K562 (cell line): ENCODE measurements at regions not wholly inside any gene's neighbourhood (a gene's known extent, or its start where the extent isn't known, plus 50 kb on each side); places are given as distances from the start of the nearest gene placed in this dataset.
A peak's percentile ranks its signal among the peaks of the same experiment; 100 is the strongest.

Experiments used
- ATAC-seq: fragments of 200-7000 bp; cut with Tn5 transposase; 3 replicates; pipeline ENCODE4 v1.9.1; 2020; ENCODE audit warnings: moderate library complexity
- BruUV-seq: library from RNA; stranded (reverse); fragments of 400-500 nt; replicated peaks from 2 replicates; lab custom pipeline; 2021; lab: Mats Ljungman, UMichigan
- CTCF ChIA-PET: fragments of 300-600 bp; formaldehyde crosslinking; extraction: SDS; loops from one replicate; lab custom pipeline; 2021; ENCODE audit warnings: low intra/inter-chr PET ratio; lab: Yijun Ruan, JAX
- POLR2A ChIA-PET: fragments of 300-600, 350-650 bp; sonication (Branson Sonifier 250); formaldehyde crosslinking; extraction: SDS; loops from one replicate; lab custom pipeline; 2021; ENCODE audit warnings: antibody characterized with exemption, inconsistent platforms; lab: Yijun Ruan, JAX
- DNase-seq, 4 experiments: peaks; one replicate each; pipeline versions ENCODE4 v3.0.0 to v3.0.0-alpha.2; 2011 to 2018; ENCODE audit warnings: low spot score in 3 of 4, mixed read lengths in 3 of 4; ENCODE audit errors: extremely low read depth in 1 of 4
- FAIRE-seq: peaks from 2 replicates; lab custom pipeline; 2011; peaks lifted over from hg19 to GRCh38; lab: Jason Lieb, UNC
- H2AFZ ChIP-seq: 2 replicates; pipeline ENCODE4 v1.6.0; 2011; ENCODE audit warnings: low read depth, low read length, control low read depth, inconsistent platforms
- H3K27ac ChIP-seq: fragments of 200-600 bp; 3 replicates; pipeline ENCODE4 v1.8.0; 2011; ENCODE audit warnings: low read depth, mild to moderate bottlenecking, control low read depth, inconsistent platforms, low read length, moderate library complexity, mixed read lengths; ENCODE audit errors: extremely low read depth
- H3K27me3 ChIP-seq, 2 experiments: fragments of 300-600 bp in 1 of 2; 2 replicates in 1 of 2; 3 replicates in 1 of 2; pipeline versions ENCODE4 v1.6.0 to v1.8.0; 2011; ENCODE audit warnings: inconsistent platforms in 2 of 2, low read length in 2 of 2, mild to moderate bottlenecking in 1 of 2, mixed read lengths in 1 of 2, moderate library complexity in 1 of 2; ENCODE audit not compliant: control insufficient read depth in 2 of 2, insufficient read depth in 2 of 2
- H3K36me3 ChIP-seq: fragments of 300-600 bp; 3 replicates; pipeline ENCODE4 v1.8.0; 2011; ENCODE audit warnings: mild to moderate bottlenecking, low read length, inconsistent platforms; ENCODE audit not compliant: control insufficient read depth, insufficient read depth
- H3K4me1 ChIP-seq, 2 experiments: fragments of 200-600 bp in 1 of 2; replicated peaks in 1 of 2; 2 replicates in 1 of 2; 3 replicates in 1 of 2; pipeline versions ENCODE4 v1.5.1 to v1.8.0; 2011; ENCODE audit warnings: inconsistent platforms in 2 of 2, low read length in 2 of 2, mild to moderate bottlenecking in 1 of 2, mixed read lengths in 1 of 2, moderate library complexity in 1 of 2; ENCODE audit not compliant: control insufficient read depth in 2 of 2, insufficient read depth in 2 of 2
- H3K4me2 ChIP-seq: 2 replicates; pipeline ENCODE4 v1.6.1; 2011; ENCODE audit warnings: low read length, control low read depth, inconsistent platforms, mixed read lengths; ENCODE audit not compliant: insufficient read depth
- H3K4me3 ChIP-seq: fragments of 200-600 bp; sonication (generic), shearing (Covaris generic); 2 replicates; pipeline ENCODE4 v1.5.1; 2016; ENCODE audit warnings: control low read depth, inconsistent platforms
- H3K79me2 ChIP-seq: fragments of 200-600 bp; 3 replicates; pipeline ENCODE4 v1.8.0; 2011; ENCODE audit warnings: low read length, inconsistent platforms; ENCODE audit not compliant: control insufficient read depth, insufficient read depth
- H3K9ac ChIP-seq, 2 experiments: 2 replicates each; pipeline versions ENCODE4 v1.6.0 to v1.6.1; 2011; ENCODE audit warnings: low read depth in 2 of 2, low read length in 2 of 2, control low read depth in 1 of 2, inconsistent platforms in 1 of 2, mild to moderate bottlenecking in 1 of 2, mixed read lengths in 1 of 2; ENCODE audit not compliant: insufficient read depth in 1 of 2
- H3K9me1 ChIP-seq: one replicate; pipeline ENCODE4 v1.6.0; 2011; ENCODE audit warnings: inconsistent platforms, mild to moderate bottlenecking, low read length, moderate library complexity; ENCODE audit not compliant: control insufficient read depth, insufficient read depth
- H3K9me3 ChIP-seq: replicated peaks from 2 replicates; pipeline ENCODE4 v1.5.1; 2011; ENCODE audit warnings: low read depth, low read length, inconsistent platforms; ENCODE audit not compliant: control insufficient read depth, insufficient read depth
- H4K20me1 ChIP-seq: replicated peaks from 2 replicates; pipeline ENCODE4 v1.6.1; 2011; ENCODE audit warnings: low read length, inconsistent platforms, mixed read lengths; ENCODE audit not compliant: control insufficient read depth, insufficient read depth
- BCOR ChIP-seq: fragments of 450-650 bp; IDR thresholded peaks from 2 replicates; pipeline ENCODE4 v1.6.1; 2016
- PHB ChIP-seq: fragments of 250-450 bp; sonication (Bioruptor Pico); IDR thresholded peaks from 2 replicates; pipeline ENCODE4 v1.5.0; 2021
- SPI1 ChIP-seq: IDR thresholded peaks from 2 replicates; pipeline ENCODE4 v1.6.1; 2011; ENCODE audit warnings: low read depth, low read length, control low read depth, borderline replicate concordance
- WGBS: fragments of 100-300 bp; shearing (Covaris generic); methylation state at CpG from one replicate; pipeline ENCODE4 v1.1.6; 2016; ENCODE audit warnings: low coverage, mixed read lengths; ENCODE audit not compliant: insufficient coverage; ENCODE audit errors: missing lambda C conversion rate; 5-methylcytosine and 5-hydroxymethylcytosine counted together
- in situ Hi-C: fragments of 300-500 bp; cut with MboI; formaldehyde crosslinking; loops from 4 replicates; pipeline ENCODE4 v1.15.0; 2018; ENCODE audit warnings: inconsistent platforms, mixed read lengths
- intact Hi-C: fragments of 100-400 bp; cut with micrococcal nuclease; formaldehyde crosslinking; loops from 2 replicates; pipeline ENCODE4 v1.14.2; 2022
- TF ChIP-seq, protein P1 (sequence below): fragments of 450-650 bp; IDR thresholded peaks from 2 replicates; pipeline ENCODE4 v1.6.1; 2016
- TF ChIP-seq, protein P2 (sequence below), 2 experiments: fragments of 450-650 bp; formaldehyde crosslinking in 1 of 2; IDR thresholded peaks; 2 replicates each; pipeline versions ENCODE4 v1.4.0 to v1.6.1; 2014 to 2020; ENCODE audit warnings: mild to moderate bottlenecking in 2 of 2, borderline replicate concordance in 1 of 2, low read depth in 1 of 2
- TF ChIP-seq, protein P3 (sequence below): fragments of 450-650 bp; formaldehyde crosslinking; IDR thresholded peaks from 2 replicates; pipeline ENCODE4 v1.4.0; 2020; ENCODE audit warnings: mild to moderate bottlenecking, moderate library complexity

DNA sequence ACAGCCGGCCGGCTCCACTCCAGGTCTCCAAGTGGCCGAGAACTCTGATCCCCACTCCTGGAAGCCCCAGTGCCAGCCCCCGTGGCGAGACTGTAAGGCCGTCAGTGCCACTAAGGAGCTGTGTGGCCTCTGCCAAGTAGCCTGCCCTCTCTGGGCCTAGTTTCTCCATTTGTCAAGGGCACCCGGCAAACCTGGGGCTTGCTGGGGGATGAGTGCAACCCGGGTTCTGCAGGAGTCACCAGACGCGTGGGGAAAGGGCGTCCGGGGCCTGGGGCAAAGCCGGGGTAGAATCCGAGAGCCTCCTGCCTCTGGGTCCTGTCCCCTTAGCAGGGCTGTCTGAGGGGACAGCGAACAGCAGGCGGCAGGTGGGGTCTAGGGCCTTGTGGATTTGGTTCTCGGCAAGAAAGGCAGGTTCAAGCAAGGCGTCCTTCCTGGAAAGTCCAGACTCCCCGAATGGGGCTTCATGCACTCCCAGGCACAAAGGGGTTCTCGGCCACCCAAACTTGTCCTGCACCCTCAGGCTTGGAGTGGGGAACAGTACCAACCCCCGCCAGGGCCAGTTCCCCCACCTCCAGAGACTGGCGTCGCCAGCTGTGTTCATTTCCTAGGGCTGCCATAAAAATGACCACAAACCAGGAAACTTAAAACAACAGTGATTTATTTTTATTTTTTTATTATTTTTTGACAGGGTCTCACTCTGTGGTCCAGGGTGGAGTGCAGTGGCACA, 56.0 kb downstream of the NCOR2 start:
- H3K9me1 ChIP-seq, result peaks cover 5% of the 10 kb centered on the region
- peaks cover 2% of the 10 kb centered on the region for H3K9me3 ChIP-seq
- no TSS peak for BruUV-seq
- H3K79me2 ChIP-seq, result peaks cover 88% of the 10 kb centered on the region
- no peak for FAIRE-seq
- POLR2A ChIA-PET, result interaction anchor here (0.6 kb wide), 1 partner anchor 10 kb away, joined by 3 read pairs; no protein-coding TSS in a partner anchor
- peaks cover 14% of the 10 kb centered on the region; the same call in 2 of the 3 replicates for H3K36me3 ChIP-seq
- TF ChIP-seq, protein P1, sequence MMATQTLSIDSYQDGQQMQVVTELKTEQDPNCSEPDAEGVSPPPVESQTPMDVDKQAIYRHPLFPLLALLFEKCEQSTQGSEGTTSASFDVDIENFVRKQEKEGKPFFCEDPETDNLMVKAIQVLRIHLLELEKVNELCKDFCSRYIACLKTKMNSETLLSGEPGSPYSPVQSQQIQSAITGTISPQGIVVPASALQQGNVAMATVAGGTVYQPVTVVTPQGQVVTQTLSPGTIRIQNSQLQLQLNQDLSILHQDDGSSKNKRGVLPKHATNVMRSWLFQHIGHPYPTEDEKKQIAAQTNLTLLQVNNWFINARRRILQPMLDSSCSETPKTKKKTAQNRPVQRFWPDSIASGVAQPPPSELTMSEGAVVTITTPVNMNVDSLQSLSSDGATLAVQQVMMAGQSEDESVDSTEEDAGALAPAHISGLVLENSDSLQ, result no peak
- TF ChIP-seq PHB (CRISPR knock-in tag), result no peak
- TF ChIP-seq, protein P2, sequence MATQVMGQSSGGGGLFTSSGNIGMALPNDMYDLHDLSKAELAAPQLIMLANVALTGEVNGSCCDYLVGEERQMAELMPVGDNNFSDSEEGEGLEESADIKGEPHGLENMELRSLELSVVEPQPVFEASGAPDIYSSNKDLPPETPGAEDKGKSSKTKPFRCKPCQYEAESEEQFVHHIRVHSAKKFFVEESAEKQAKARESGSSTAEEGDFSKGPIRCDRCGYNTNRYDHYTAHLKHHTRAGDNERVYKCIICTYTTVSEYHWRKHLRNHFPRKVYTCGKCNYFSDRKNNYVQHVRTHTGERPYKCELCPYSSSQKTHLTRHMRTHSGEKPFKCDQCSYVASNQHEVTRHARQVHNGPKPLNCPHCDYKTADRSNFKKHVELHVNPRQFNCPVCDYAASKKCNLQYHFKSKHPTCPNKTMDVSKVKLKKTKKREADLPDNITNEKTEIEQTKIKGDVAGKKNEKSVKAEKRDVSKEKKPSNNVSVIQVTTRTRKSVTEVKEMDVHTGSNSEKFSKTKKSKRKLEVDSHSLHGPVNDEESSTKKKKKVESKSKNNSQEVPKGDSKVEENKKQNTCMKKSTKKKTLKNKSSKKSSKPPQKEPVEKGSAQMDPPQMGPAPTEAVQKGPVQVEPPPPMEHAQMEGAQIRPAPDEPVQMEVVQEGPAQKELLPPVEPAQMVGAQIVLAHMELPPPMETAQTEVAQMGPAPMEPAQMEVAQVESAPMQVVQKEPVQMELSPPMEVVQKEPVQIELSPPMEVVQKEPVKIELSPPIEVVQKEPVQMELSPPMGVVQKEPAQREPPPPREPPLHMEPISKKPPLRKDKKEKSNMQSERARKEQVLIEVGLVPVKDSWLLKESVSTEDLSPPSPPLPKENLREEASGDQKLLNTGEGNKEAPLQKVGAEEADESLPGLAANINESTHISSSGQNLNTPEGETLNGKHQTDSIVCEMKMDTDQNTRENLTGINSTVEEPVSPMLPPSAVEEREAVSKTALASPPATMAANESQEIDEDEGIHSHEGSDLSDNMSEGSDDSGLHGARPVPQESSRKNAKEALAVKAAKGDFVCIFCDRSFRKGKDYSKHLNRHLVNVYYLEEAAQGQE (IDR thresholded peaks at IDR 0.05; ENCODE audit: borderline replicate concordance), result no peak
- TF ChIP-seq, protein P2 (CRISPR knock-in tag; IDR thresholded peaks at IDR 0.05; ENCODE audit: low read depth), result no peak
- TF ChIP-seq, protein P3, sequence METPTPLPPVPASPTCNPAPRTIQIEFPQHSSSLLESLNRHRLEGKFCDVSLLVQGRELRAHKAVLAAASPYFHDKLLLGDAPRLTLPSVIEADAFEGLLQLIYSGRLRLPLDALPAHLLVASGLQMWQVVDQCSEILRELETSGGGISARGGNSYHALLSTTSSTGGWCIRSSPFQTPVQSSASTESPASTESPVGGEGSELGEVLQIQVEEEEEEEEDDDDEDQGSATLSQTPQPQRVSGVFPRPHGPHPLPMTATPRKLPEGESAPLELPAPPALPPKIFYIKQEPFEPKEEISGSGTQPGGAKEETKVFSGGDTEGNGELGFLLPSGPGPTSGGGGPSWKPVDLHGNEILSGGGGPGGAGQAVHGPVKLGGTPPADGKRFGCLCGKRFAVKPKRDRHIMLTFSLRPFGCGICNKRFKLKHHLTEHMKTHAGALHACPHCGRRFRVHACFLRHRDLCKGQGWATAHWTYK (CRISPR knock-in tag), result no peak
- no peak for TF ChIP-seq SPI1
- 0 out of 2 replicates have a peak, but pooled peaks have one; percentile 11 for TF ChIP-seq BCOR
- peaks cover 59% of the 10 kb centered on the region for H4K20me1 ChIP-seq
- no peak overlapping the region for H3K4me2 ChIP-seq
- H2AFZ ChIP-seq, result no peak overlapping the region
- ATAC-seq, result no peak
- peaks cover 55 to 77% of the 10 kb centered on the region in 2 experiments for H3K4me1 ChIP-seq
- no peak overlapping the region for H3K27ac ChIP-seq
- intact Hi-C loops (no loop called here), in situ Hi-C loops (no loop called here)
- H3K27me3 ChIP-seq, result no peaks in the 10 kb centered on the region
- no peak for DNase-seq
- CTCF ChIA-PET, result no interaction called here
- H3K4me3 ChIP-seq, result no peak overlapping the region
- H3K9ac ChIP-seq, result no peak overlapping the region
- 86% methylated on average over 22 of the region's 23 CpGs for WGBS
